Cardiac muscle cell (in vitro differentiated cells and primary cell): ENCODE measurements at regions not wholly inside any gene's neighbourhood (a gene's known extent, or its start where the extent isn't known, plus 50 kb on each side); places are given as distances from the start of the nearest gene placed in this dataset.
A peak's percentile ranks its signal among the peaks of the same experiment; 100 is the strongest.

Experiments used
- DNase-seq, 2 donors: peaks; one replicate each; pipeline versions ENCODE4 v3.0.0 to v3.0.0-alpha.2; 2010 to 2017; ENCODE audit warnings: low read depth in 1 of 2, low spot score in 1 of 2
- H3K27ac ChIP-seq: fragments of 200-600 bp; sonication (generic); 2 replicates; pipeline ENCODE4 v1.5.1; 2016
- H3K27me3 ChIP-seq: fragments of 200-600 bp; sonication (generic); 2 replicates; pipeline ENCODE4 v1.6.0; 2016; ENCODE audit warnings: control low read depth
- H3K36me3 ChIP-seq: fragments of 200-600 bp; sonication (generic); 2 replicates; pipeline ENCODE4 v1.5.1; 2016; ENCODE audit warnings: control low read depth
- H3K4me1 ChIP-seq: fragments of 200-600 bp; sonication (generic); 2 replicates; pipeline ENCODE4 v1.8.1; 2017; ENCODE audit warnings: low read depth, mild to moderate bottlenecking, mixed run types
- H3K4me3 ChIP-seq: fragments of 200-600 bp; sonication (generic); 2 replicates; pipeline ENCODE4 v1.5.1; 2016; ENCODE audit warnings: mild to moderate bottlenecking
- H3K9me3 ChIP-seq: fragments of 200-600 bp; sonication (generic); 2 replicates; pipeline ENCODE4 v1.5.1; 2017; ENCODE audit warnings: low read depth, mild to moderate bottlenecking, control low read depth
- CTCF ChIP-seq: IDR thresholded peaks from 2 replicates; pipeline ENCODE4 v1.5.1; 2012; ENCODE audit warnings: low read depth, mild to moderate bottlenecking, low read length

GRCh38 chr4:8688908-8689445 lies 96.4 kb downstream of the CPZ start:
- Histone ChIP-seq H3K27ac (no peak overlapping the region), H3K4me1 (no peaks in the 10 kb centered on the region), H3K36me3 (no peaks in the 10 kb centered on the region), H3K27me3 (peaks cover 73% of the 10 kb centered on the region), H3K4me3 (no peak overlapping the region), H3K9me3 (no peaks in the 10 kb centered on the region)
- DNase-seq: no peak
- no peak for TF ChIP-seq CTCF

GRCh38 chr4:8688041-8688907 lies 95.7 kb downstream of the CPZ start:
- Histone ChIP-seq H3K27ac (no peak overlapping the region), H3K27me3 (peaks cover 73% of the 10 kb centered on the region), H3K4me3 (no peak overlapping the region), H3K36me3 (no peaks in the 10 kb centered on the region), H3K9me3 (no peaks in the 10 kb centered on the region), H3K4me1 (no peaks in the 10 kb centered on the region)
- TF ChIP-seq CTCF: peak; percentile 68
- peak; percentile 29 to 71 for DNase-seq

GRCh38 chr4:8687083-8687482 lies 94.5 kb downstream of the CPZ start:
- TF ChIP-seq CTCF: no peak
- no peak for DNase-seq
- Histone ChIP-seq H3K36me3 (no peaks in the 10 kb centered on the region), H3K4me1 (no peaks in the 10 kb centered on the region), H3K9me3 (no peaks in the 10 kb centered on the region), H3K27ac (no peak overlapping the region), H3K4me3 (no peak overlapping the region), H3K27me3 (peaks cover 85% of the 10 kb centered on the region)

- Histone ChIP-seq H3K36me3 (no peaks in the 10 kb centered on the region), H3K4me1 (no peaks in the 10 kb centered on the region), H3K4me3 (no peak overlapping the region), H3K9me3 (no peaks in the 10 kb centered on the region), H3K27me3 (peaks cover 81% of the 10 kb centered on the region), H3K27ac (no peak overlapping the region)
- no peak for DNase-seq
- TF ChIP-seq CTCF: no peak
These were observed 93.3 kb downstream of the CPZ start for GRCh38 chr4:8685831-8686230.

GRCh38 chr4:8683462-8683861 lies 90.9 kb downstream of the CPZ start:
- Histone ChIP-seq H3K27ac (no peak overlapping the region), H3K36me3 (no peaks in the 10 kb centered on the region), H3K9me3 (no peaks in the 10 kb centered on the region), H3K27me3 (peaks cover 68% of the 10 kb centered on the region), H3K4me3 (no peak overlapping the region), H3K4me1 (no peaks in the 10 kb centered on the region)
- no peak for DNase-seq
- TF ChIP-seq CTCF: no peak
